HG03521 (cell line): ENCODE measurements at regions not wholly inside any gene's neighbourhood (a gene's known extent, or its start where the extent isn't known, plus 50 kb on each side); places are given as distances from the start of the nearest gene placed in this dataset.

Experiments used
- ATAC-seq: cut with Tn5 transposase; IDR thresholded peaks from one replicate; pipeline ENCODE4 v1.9.1; 2021; ENCODE audit warnings: mild to moderate bottlenecking, moderate library complexity; ENCODE audit not compliant: unreplicated experiment

GRCh38 chr13:89910166-89910565 is 1437.3 kb upstream of the MIR17HG start:
- no peak for ATAC-seq

DNA sequence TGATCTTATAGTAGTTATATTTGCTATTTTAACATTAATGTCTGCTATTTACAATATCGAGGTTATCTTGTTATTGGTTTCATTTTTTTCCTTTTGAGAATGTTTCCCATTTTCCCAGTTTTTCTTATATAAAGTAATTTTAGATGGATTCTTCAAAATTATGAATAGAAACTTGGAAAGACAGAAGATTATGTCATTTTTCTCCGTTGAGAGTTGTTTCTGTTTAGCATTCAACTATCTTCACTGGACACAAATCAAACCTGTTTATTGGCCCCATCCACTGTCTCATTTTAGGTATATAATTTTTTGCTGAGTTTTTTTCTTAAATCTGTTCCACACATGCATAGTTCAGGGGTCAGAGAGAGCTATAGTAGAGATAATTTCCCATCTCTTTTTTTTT is 1430.9 kb upstream of the MIR17HG start:
- ATAC-seq: no peak

- ATAC-seq: no peak
Observed at GRCh38 chr13:89920461-89920860, 1427.0 kb upstream of the MIR17HG start.

DNA sequence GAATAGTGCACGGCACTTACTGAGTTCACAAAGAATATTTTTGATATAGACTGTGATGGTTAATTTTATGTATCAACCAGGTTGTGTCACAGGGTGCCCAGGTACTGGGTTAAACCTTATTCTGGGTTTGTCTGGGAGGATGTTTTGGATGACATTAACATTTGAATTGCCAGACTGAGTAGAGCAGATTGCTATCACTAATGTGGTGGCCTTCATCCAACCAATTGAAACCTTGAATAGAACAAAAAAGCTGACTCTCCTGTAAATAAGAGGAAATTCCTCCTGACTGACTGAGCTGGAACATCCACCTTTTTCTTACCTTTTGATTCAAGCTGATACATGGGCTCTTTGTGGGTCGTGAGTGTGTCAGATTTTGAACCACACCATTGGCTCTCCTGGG is 1424.4 kb upstream of the MIR17HG start:
- no peak for ATAC-seq

DNA sequence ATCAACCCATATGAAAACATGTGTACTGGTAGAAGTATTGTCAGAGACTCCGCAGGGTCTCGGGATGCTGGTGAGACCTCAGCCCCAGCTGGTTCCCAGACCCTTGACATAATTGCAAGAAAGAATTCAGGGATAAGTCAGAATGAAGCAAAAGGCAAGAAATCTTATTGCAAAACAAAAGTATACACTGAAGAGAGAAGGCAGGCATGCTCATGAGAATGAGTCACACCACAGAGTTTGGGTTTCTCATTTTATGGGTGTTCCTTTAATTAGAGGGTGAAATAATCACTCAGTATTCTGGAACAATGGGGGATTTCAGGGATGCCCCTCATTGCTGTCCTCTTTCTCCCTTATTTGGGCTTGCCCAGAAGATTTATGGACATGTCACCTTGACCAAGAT is 1423.8 kb upstream of the MIR17HG start:
- no peak for ATAC-seq

- no peak for ATAC-seq
Observed at GRCh38 chr13:89925107-89925506, 1422.4 kb upstream of the MIR17HG start.

GRCh38 chr13:89930861-89931260 is 1416.6 kb upstream of the MIR17HG start:
- no peak for ATAC-seq

- ATAC-seq: no peak
Observed at GRCh38 chr13:89932902-89933301, 1414.6 kb upstream of the MIR17HG start.

DNA sequence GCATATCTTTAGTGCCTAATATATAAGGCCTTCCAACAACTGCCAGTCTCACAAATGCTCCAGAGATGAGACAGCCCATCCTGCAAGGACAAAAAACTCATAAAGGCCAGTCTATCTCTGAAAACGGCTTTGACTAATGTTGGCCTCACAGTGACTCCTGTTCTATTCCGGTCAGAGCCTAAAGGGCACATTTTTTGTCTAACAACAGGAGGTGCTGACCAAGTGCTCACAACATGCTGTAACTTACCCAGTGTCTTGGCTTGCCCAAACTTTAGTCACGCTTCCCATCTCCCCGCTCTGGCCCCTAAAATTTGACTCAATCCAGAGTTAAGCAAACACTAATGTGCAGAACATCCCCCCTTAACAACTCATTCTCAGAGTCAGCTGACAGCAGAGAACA is 1411.2 kb upstream of the MIR17HG start:
- no peak for ATAC-seq

DNA sequence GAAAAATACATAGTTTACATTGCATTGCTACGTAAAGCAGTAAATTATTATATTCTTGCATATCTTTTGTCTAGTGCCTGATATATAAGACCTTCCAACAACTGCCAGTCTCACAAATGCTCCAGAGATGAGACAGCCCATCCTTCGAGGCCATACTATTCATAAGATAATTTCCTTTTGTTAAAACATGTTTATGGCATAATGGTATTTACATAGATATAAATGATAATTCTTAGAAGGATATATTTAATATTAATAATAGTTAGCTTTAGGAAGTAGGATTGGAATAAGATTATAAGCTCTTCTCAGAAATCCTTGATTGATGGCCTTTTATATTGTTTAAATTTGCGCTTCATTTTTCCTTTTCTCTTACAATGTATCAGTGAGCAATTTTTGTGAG is 1410.1 kb upstream of the MIR17HG start:
- ATAC-seq: no peak

GRCh38 chr13:89940383-89940782 is 1407.1 kb upstream of the MIR17HG start:
- no peak for ATAC-seq

GRCh38 chr13:89943139-89943538 is 1404.3 kb upstream of the MIR17HG start:
- no peak for ATAC-seq

GRCh38 chr13:89950225-89950624 is 1397.3 kb upstream of the MIR17HG start:
- no peak for ATAC-seq

GRCh38 chr13:89951341-89951740 is 1396.1 kb upstream of the MIR17HG start:
- ATAC-seq: no peak

DNA sequence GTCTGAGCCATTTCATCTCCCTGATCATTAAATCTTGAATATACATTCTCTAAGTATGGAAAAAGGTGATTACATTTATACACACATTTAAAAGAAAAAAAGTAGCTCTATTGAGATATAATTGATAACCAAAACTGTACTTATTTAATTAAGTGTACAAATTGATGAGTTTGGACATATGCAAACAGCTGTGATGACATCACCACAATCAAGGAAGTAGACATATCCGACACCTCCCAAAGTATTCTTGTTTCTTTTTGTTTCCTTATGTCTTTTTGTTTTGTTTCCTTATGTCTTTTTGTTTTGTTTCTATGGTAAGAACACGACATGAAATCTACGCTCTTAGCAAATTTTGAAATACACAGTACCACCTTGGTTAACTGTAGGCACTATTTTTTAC is 1393.9 kb upstream of the MIR17HG start:
- no peak for ATAC-seq

DNA sequence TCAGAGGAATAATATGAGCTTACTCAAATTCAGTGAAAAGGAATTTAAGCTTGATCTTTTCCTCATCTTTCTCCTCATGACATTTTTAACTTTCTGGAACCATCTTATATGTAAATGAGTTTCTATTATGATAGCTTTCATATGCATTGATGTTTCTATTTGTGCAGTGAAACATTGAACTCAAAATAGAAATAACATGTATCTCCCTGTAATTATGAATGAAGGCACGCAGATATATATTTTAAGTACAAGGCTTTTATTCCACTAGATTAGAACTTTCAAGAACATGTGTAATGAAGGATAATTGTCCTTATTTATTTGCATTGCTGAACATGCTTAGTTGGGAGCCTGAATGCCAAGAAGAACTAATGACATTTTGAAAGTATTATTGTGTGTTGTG is 1391.7 kb upstream of the MIR17HG start:
- no peak for ATAC-seq

DNA sequence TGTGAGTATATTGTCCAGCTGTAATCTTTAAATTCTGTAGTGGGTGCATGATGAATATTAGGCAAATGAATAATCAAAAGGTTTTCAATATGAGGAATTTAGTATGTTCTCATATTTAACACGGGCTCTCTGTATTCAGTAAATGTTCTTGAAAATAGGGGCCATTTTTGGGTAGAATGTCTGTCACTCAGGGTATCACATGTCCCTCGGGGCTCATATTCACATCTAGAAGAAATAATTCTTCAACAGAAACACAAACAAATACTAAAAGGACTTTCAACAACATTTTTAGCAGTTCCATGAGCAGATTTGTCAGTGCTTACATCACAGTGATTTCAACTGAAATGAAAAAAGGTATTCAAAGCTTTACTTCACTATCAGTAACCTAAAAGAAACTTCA is 1388.4 kb upstream of the MIR17HG start:
- ATAC-seq: no peak

- ATAC-seq: no peak
Observed at GRCh38 chr13:89965252-89965651, 1382.2 kb upstream of the MIR17HG start.

DNA sequence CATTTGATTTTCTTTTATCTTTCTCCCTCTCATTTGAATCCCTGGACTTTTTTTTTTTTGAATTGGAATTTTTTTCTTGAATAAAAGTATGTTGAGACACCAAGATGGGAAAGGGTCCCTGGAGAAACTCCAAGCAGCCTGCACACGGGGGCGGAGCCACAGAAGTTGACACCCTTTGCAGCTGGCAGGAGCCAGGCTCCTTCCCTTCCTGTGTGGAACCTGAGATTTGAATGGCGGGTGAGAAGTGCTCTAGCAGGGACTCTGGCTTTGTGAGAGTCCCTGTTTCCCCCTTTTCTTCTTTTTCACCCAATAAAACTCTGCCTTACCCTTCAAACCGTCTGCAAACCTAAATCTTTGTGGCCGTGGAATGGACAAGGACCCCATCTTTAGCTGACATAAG is 1381.0 kb upstream of the MIR17HG start:
- no peak for ATAC-seq

GRCh38 chr13:89967701-89968100 is 1379.8 kb upstream of the MIR17HG start:
- ATAC-seq: no peak

DNA sequence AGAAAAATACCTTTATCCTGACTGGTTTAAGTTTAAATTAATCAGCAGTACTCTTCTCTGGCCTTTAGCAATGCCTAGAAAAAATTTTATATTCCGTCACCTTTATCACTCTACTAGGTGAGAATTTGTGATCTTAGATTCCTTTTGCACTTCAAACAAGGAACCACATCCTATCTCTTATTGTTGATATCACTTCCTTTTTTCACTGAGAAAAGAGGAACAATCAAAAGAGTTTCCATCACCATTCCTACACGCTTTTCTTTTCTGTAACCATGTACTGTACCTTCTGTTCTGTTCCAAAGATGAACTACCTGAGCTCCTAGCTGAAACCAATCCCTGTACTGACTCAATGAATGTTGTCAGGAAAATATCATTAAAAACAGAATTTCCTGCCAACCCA is 1379.0 kb upstream of the MIR17HG start:
- ATAC-seq: no peak

DNA sequence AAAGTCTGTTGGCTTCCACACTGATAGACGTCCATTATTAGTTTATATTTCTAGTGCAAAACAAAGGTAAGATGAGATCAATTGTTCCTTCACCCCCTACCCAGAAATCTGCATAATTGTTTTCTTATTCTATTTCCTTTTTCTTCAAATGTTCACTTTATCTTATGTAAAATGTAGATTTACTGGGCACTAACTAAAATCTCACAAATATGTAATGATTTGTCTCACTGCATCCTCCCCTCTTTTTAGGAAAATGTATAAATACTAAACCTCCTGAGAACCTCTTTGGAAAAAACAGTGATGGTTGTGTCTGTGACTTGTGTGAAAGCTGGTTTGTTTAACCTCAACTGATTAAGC is 1377.2 kb upstream of the MIR17HG start:
- no peak for ATAC-seq

DNA sequence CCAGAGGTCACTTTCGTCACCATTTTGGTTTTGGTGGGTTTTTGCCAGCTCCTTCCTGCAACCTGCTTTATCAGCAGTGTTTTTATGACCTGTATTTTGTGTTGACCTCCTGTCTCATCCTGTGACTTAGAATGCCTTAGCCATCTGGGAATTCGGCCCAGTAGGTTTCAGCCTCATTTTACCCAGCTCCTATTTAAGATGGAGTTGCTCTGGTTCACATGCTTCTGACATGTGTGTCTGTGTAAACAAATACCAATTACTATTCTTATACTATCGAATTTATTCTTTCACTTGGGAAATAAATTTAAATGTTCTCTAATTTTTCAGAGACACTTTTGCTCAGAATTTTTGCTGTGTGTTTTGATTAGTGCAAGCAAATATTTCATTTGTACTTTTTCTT is 1370.3 kb upstream of the MIR17HG start:
- ATAC-seq: no peak

DNA sequence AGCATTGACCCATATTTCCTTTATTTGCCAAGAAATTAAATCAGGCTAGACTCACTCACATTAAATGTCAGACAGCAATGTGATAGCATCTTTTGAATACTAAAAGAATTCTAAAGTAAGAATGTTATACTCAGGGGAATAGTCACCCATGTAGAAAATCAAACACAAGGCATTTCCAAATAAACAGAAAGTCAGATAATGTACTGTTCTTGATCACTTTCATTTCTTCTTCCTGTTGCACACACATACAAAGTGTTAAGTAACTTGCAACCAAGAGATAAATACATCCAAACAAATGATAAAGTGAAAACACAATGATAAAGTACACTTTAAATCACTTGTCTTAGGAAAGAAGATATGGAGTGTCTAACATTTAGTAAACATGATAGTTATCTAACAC is 1366.6 kb upstream of the MIR17HG start:
- no peak for ATAC-seq
